ENCODE measurements at regions not wholly inside any gene's neighbourhood (a gene's known extent, or its start where the extent isn't known, plus 50 kb on each side); places are given as distances from the start of the nearest gene placed in this dataset.

GRCh38 chr12:126903027-126903876 lies 1363.7 kb upstream of the TMEM132C start:
- TF ChIP-seq TCF12 (IDR thresholded peaks at IDR 0.05; ENCODE audit: low read depth) (no peak), ZBTB7A (IDR thresholded peaks at IDR 0.05; ENCODE audit: low read depth) (no peak), CREB1 (IDR thresholded peaks at IDR 0.05; ENCODE audit: low read depth) (no peak), TEAD4 (IDR thresholded peaks at IDR 0.05) (no peak), CEBPB (IDR thresholded peaks at IDR 0.05) (no peak), TAF1 (IDR thresholded peaks at IDR 0.05; ENCODE audit: low read depth) (no peak), MAX (IDR thresholded peaks at IDR 0.05) (no peak), NFIC (IDR thresholded peaks at IDR 0.05) (no peak), EP300 (IDR thresholded peaks at IDR 0.05; ENCODE audit: borderline replicate concordance) (no peak), EGR1 (IDR thresholded peaks at IDR 0.05) (no peak), YY1 (IDR thresholded peaks at IDR 0.05; ENCODE audit: low read depth) (no peak), FOXM1 (IDR thresholded peaks at IDR 0.05; ENCODE audit: borderline replicate concordance, low read depth) (no peak), USF1 (IDR thresholded peaks at IDR 0.05) (no peak), RAD21 (IDR thresholded peaks at IDR 0.05; ENCODE audit: low read depth) (no peak)

GRCh38 chr12:126905752-126906151 lies 1361.2 kb upstream of the TMEM132C start:
- TF ChIP-seq TCF12 (IDR thresholded peaks at IDR 0.05; ENCODE audit: low read depth) = no peak
- no peak for TF ChIP-seq REST (IDR thresholded peaks at IDR 0.05; ENCODE audit: low read depth)
- TF ChIP-seq NFIC (IDR thresholded peaks at IDR 0.05) = no peak
- TF ChIP-seq MAX (IDR thresholded peaks at IDR 0.05) = no peak
- no peak for TF ChIP-seq EGR1 (IDR thresholded peaks at IDR 0.05)
- TF ChIP-seq TAF1 (IDR thresholded peaks at IDR 0.05; ENCODE audit: low read depth) = no peak
- no peak for TF ChIP-seq ZBTB7A (IDR thresholded peaks at IDR 0.05; ENCODE audit: low read depth)

- TF ChIP-seq CREB1 (IDR thresholded peaks at IDR 0.05; ENCODE audit: low read depth) = no peak
Measured at GRCh38 chr12:126907900-126908764, 1358.8 kb upstream of the TMEM132C start.

- TF ChIP-seq EGR1 (IDR thresholded peaks at IDR 0.05) (no peak), ZBTB7A (IDR thresholded peaks at IDR 0.05; ENCODE audit: low read depth) (no peak), MAX (IDR thresholded peaks at IDR 0.05) (no peak), YY1 (IDR thresholded peaks at IDR 0.05; ENCODE audit: low read depth) (no peak)
Measured at GRCh38 chr12:126908765-126909142, 1358.2 kb upstream of the TMEM132C start.

GRCh38 chr12:126910570-126910969 lies 1356.4 kb upstream of the TMEM132C start:
- TF ChIP-seq CEBPB (IDR thresholded peaks at IDR 0.05) = no peak
- no peak for TF ChIP-seq EP300 (IDR thresholded peaks at IDR 0.05; ENCODE audit: borderline replicate concordance)
- TF ChIP-seq ZBTB7A (IDR thresholded peaks at IDR 0.05; ENCODE audit: low read depth) = no peak
- no peak for TF ChIP-seq NFIC (IDR thresholded peaks at IDR 0.05)
- TF ChIP-seq YY1 (IDR thresholded peaks at IDR 0.05; ENCODE audit: low read depth) = no peak
- no peak for TF ChIP-seq TAF1 (IDR thresholded peaks at IDR 0.05; ENCODE audit: low read depth)
- TF ChIP-seq EGR1 (IDR thresholded peaks at IDR 0.05) = no peak
- TF ChIP-seq REST (IDR thresholded peaks at IDR 0.05; ENCODE audit: low read depth) = no peak
- TF ChIP-seq MAX (IDR thresholded peaks at IDR 0.05) = no peak
- no peak for TF ChIP-seq TCF12 (IDR thresholded peaks at IDR 0.05; ENCODE audit: low read depth)
- no peak for TF ChIP-seq TEAD4 (IDR thresholded peaks at IDR 0.05)
- TF ChIP-seq RAD21 (IDR thresholded peaks at IDR 0.05; ENCODE audit: low read depth) = no peak
- no peak for TF ChIP-seq FOXM1 (IDR thresholded peaks at IDR 0.05; ENCODE audit: borderline replicate concordance, low read depth)
- TF ChIP-seq CREB1 (IDR thresholded peaks at IDR 0.05; ENCODE audit: low read depth) = no peak
- TF ChIP-seq USF1 (IDR thresholded peaks at IDR 0.05) = no peak
